Ecto neural progenitor cell (in vitro differentiated cells): ENCODE measurements at regions not wholly inside any gene's neighbourhood (a gene's known extent, or its start where the extent isn't known, plus 50 kb on each side); places are given as distances from the start of the nearest gene placed in this dataset.
"Not testable (repeated sequence)": the region's sequence is repeated elsewhere in the genome, so short reads cannot be mapped to it uniquely, and the experiment has no call there.

Experiments
- DNase-seq: peaks from one replicate; pipeline ENCODE4 v3.0.0-alpha.2; 2018; ENCODE audit warnings: low spot score

DNA sequence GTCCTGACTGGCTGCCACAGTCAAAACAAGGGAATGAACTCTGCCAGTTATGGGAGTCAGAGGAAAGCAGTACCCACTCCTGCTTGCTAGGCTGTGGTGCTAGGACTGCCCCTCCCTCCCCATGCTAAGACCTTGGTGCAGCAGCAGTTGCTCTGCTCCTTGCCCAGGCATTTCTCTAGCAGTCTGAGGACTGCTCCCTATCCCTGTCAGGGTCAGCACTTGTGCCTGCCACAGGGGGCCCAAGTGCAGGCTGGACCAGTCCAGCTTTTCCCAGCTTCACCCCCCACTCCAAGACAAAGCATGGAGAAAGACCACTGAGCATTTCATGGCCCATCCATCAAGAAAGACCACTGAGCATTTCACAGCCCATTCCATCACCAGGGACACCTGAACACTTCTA is 305.8 kb upstream of the CLEC14A start:
- DNase-seq: no peak

DNA sequence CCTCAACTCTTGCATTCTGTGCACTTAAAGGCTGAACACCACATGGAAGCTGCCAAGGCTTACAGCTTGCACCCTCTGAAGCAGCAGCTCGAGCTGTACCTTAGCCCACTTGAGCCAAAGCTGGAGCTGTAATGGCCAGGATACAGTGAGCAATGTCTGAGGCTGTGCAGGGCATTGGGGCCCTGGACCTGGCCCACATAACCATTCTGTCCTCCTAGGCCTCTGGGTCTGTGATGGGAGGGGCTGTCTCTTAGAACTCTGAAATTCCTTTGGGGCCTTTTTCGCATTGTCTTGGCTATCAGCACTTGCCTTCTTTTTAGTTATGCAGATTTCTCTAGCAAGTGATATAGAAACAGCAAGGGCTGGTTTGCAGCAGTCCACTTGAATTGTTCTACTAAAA is 303.8 kb upstream of the CLEC14A start:
- DNase-seq: no peak

DNA sequence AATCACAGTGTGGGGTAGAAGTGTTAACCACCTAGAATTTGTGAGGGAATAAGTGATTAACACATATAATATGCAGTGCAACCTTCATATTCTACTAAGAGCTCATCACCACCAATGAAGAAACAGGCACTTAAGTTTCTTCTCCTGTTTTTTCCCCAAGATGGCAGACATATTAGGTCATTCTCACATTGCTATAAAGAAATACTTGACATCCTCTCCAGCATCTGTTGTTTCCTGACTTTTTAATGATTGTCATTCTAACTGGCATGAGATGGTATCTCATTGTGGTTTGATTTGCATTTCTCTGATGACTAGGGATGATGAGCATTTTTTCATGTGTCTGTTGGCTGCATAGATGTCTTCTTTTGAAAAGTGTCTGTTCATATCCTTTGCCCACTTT is 301.5 kb upstream of the CLEC14A start:
- DNase-seq: not testable (repeated sequence)

DNA sequence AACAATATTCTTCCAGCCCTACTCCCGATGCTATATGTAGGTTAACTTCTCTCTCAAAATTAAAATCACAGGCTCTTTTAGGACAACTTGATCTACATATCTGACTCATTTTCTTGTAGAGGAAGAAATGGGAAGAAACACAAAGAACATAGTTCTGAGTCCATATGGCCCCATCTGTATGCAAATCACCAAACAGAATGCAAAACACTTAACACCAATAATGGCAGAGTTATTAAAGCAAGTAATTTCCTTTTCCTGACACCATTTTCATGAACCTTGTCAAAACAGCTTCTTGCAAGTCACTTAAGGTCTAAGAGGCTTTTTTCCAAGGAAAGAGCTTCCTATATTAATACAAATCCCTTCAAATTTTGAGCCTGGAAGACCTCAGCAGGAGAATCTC is 300.4 kb upstream of the CLEC14A start:
- no peak for DNase-seq

DNA sequence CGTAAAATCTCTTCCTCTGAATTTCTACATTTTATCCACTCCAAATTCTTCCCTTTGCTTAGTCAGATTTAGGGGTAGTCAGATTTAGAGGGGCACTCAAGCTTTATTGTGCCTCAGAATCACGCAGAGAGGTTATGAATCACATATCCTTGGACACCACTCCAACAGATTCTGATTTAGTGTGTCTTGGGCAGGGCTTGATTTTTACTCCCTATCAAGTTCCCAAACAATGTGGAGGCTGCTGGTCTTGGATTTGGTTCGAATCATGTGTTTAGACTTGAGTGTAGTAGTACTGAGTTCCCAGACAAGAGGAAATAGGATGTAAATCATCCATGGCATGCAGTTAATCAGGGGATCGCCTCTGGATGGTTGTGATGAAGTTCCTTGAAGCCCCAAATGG is 298.1 kb upstream of the CLEC14A start:
- no peak for DNase-seq

DNA sequence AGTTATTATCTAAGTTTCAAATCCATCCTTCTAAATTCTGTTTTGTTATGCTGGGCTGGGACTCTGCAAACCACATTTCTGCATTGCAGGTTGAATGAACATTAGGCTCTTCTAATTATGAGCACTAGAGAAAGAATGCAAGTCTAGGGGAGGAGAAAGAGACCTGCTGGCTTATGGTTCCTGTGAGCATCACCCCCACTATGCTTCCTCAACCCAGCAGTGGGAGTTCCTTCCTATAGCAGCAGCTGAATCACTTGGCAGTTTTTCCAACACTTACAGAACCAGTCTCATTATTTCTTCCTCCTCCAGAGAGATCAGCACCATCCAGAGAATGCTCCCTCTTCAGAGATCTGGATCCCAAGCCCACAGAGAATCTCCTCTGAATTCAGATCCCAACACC is 297.7 kb upstream of the CLEC14A start:
- no peak for DNase-seq

DNA sequence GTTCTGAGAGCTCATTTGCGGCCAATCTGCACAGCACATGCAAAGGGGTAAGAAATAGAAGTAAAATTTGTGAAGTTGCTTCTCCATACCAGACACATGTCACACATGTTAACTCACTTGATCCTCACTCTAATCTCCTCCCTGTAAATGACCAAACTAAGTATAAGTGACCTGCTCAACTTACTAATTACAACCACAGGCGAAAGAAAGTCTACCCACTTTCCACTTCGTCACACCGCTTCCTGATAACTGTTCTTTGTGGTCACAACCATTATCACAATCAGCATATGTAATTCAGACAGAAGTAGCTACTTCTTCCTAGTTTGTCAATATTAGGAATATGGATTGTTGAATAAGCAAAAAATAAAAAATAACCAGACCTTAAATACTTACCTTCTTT is 293.7 kb upstream of the CLEC14A start:
- no peak for DNase-seq

DNA sequence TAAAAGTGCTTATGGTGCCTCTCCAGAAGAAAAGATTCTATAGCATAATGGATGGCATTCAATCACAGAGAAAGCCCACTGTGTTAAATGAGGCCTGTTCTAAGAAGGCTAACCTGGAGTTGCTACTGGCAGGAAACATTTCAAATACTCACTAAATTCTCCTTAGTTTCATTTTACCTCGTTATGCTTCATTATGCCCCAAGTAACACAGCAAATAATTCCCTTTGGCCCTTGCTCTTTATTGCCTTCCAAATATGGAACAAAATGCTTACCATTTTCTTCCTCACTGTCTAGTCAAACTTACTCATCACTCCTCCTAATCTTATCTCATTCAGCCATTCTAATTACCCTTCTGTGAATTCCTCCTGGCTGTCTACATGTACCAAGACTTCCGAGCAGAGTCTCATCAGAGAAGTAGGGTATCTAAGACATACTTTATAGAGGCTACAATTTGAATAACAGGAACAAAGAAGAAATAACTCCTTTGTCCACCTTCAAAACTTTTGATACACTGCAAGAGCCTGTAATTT is 292.1 kb upstream of the CLEC14A start:
- no peak for DNase-seq

DNA sequence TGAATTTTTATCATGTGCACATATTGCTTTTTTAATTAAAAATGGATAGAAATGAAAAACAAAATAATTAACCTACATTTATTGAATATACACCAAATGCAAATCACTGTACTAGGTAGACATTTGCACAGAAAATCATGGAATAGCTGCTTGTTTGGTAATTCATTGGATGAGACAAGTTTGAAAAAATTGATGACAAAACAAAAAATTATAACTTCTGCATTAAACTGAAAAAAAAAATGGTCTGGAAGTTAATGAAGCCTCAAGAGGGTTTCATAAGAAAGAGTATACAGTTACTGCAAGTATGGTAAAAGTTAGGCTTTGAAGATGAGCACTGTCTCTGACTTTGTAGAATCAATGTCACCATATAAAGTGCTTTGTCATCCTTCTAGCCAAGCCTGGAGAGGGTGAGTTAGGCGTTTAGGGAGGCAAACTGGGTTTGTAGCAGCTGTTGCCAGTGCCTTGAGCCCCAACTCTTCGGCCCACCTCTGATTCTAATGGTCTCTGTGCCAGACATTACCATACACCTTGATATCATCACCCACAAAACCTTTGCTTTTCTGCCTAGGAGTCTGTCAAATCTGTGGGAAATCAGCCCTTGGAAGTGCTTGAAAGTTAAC is 291.1 kb upstream of the CLEC14A start:
- no peak for DNase-seq

DNA sequence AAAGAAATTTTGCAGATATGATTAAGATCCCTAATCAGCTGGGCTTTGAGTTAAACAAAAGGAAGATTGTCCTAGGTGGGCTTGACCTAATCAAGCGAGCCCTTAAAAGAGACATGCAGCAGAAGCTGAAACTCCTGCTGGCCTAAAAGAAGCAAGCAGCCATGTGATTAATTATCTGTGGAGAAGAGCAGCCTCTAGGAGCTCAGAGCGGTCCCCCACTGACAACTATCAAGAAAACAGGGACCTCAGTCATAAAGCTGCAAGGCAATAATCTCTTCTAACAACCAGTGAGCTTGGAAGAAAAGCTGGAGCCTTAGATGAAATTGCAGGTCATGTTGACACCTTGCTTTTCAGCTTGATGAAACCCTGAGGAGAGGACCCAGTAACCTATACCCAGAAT is 288.9 kb upstream of the CLEC14A start:
- no peak for DNase-seq

DNA sequence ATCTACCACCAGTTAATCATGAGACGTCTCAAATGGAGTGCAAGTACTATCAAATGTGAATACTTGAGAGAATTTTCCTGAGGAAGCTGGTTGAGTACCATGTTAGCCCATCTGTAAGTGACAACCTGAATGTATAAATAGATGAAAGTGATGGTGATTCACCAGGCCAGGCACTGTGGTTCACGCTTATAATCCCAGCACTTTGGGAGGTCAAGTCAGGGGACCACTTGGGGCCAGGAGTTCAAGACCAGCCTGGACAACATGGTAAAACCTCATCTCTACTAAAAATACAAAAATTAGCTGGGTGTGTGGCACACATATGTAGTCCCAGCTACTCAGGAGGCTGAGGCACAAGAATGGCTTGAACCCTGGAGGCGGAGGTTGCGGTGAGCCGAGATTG is 288.0 kb upstream of the CLEC14A start:
- DNase-seq: not testable (repeated sequence)

DNA sequence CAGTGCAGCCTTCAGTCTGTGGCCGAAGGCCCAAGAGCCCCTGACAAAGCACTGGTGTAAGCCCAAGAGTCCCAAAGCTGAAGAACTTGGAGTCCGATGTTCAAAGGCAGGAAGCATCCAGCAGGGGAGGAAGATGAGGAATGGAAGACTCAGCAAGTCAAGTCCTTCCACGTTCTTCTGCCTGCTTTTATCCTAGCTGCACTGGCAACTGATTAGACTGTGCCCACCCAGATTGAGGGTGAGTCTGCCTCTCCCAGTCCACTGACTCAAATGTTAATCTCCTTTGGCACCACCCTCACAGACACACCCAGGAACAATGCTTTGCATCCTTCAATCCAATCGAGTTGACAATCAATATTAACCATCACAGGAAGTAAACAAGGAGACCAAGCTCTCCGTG is 282.2 kb upstream of the CLEC14A start:
- DNase-seq: not testable (repeated sequence)

DNA sequence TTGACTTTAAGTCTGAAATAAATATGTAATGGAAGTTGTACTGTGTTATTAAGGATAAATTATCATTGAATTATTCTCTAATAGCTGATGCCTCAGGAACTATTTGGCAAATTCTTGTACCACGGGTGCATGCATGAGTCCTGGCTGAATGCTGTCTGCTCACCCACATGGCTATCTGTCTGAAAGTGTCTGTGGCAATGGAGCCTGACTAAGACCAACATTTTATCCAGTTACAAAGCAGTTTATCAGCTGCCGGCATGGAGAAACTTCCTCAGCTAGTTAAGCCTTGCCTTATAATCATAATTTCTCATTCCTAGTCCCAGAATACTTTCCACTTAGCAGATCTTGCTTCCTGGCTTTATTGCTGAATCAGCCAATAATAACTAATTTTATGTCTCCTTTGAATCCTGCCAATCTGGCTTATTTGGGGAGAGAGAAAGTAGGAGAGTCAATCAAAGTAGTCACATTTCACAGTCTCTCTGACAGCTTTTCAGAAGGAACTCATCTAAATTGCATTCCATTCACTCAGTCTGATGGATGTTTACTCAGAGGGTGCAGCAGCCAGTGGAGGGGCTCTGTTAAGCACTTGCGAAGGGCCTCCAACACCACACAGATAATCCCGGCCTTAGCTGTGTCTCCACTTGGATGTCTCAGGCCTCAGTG is 280.6 kb upstream of the CLEC14A start:
- peak; percentile 47 for DNase-seq

DNA sequence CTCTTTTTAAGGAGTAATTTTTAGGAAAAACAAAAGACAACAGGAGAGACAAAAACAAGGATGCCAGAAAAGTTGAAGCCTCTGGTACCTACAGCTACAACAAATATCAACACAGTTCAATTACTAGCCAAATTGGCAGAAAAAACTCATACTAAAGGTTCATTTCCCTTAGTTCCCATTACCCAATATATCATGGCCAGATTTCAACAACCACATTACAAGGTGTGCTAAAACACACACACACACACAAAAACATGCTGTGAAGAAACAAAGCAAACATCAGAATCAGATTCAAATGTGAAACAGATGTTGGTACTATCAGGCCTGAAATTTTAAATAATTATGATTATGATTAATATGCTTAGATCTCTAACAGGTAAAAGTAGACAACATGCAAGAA is 272.7 kb upstream of the CLEC14A start:
- no peak for DNase-seq

DNA sequence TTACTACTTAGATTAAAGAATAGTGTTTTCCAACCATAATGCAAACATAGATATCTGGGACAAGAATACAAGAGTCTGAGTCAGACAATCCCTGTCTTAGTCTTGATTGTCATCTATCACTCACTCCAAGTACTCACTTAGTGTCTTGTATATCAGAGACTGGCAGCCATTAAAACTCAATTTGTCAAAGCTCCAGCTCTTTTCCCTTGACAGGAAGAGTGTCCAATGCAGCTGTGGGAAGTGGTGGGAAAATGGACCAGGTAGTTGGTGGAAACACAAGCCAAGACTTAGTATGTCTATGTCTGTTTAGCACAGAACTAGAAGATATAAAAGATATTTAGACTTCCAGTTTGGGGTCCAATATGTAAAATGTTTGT is 271.6 kb upstream of the CLEC14A start:
- no peak for DNase-seq

DNA sequence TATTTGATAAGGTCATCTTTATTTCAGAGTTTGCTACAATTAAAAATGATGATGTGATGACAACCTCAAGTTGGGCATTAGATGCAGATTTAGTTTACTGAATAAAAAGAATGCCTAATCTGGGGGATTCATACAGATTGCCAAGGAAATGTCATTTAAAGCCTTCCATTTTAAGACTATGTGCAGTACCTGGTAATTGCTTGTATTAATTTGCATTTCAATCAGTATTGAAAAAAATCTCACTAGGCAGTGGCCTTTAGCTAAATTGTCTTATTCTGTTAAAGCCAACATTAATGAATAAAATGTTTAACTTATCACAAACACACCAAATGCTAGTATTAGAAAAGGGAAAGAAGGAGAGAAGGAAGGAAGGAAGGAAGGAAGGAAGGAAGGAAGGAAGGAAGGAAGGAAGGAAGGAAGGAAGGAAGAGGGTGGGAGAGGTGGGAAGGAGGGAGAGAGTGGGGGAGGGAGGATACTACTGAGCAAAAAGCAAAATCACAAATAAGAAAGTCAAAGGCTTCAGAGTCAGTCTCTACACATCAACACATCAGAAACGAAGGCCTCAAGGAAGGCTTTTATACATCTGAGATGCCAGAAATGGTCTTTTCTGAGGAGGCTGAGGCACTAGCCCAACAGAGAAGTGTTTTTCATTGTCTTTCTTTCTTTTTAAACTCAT is 271.1 kb upstream of the CLEC14A start:
- no peak for DNase-seq

DNA sequence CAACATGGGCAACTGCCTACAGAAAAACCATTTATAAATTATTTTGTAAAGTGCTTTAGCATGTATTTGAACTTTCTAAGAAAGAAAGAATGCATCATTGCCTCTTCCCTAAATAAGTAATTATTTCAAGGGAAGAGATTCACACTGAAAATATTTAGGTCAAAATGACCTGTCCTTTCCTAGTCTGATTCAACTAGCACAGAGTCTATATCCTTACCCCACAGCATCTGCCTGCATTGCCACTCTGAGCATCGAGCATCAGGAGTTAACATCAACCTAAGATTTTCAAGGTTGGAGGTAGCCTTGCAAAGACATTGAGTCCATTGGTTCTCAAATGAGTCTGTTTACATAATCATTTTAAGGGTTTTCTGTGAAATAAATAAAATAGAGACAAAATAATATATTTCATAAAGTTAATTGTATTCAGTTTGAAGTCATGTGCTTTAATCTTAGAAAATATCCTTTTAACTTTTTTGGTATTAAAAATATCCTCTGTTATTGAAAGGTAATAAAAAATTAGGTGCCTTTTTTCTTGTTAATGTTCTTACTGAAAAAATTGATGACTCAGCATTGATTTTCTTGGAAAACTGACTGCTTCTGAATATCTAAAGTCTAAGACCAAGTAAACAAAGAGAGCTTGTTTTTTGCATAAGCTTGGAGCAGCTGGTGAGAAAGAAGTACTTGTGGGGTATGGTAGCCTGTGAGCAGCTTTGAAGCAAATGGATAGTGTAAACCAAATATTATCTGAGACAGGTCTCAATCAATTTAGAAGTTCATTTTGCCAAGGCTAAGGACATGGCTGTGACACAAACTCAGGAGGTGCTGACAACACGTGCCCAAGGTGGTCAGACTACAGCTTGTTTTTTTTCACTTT is 269.0 kb upstream of the CLEC14A start:
- no peak for DNase-seq

DNA sequence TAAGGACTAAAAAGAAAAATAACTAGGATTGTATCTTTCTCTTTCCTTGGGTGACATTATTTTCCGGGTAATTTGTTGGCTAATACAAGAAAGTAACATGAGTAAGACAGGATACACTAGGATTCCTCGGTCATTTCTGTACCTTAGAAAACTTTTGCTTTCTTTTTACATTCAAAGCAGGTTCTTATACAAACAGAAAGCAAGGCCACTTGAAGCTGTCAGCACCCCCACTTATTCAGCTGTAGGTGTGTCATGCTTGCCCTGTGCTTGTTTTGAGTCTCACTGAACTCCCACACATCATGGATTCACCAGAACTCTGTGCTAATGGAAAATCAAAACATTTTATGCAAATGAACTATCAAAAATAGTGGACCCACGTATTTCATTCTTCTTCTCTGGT is 266.8 kb upstream of the CLEC14A start:
- no peak for DNase-seq

DNA sequence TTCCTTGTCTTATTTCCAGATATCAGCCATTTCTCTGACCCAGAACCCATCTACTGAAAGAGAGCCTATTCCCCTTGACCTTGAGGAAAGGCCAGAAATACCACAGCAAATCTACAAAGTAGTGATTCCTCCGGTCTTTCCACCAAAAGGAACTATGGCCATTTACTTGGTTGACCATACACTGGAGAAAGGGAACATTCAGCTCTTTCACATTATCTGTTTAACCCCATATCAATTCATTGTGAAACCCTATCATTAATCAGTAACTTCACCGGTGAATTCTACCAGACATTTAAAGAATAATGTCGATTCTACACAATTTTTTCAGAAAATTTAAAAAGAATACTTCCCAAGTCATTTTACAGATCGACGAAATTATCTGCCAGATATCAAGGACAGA is 265.7 kb upstream of the CLEC14A start:
- DNase-seq: no peak

DNA sequence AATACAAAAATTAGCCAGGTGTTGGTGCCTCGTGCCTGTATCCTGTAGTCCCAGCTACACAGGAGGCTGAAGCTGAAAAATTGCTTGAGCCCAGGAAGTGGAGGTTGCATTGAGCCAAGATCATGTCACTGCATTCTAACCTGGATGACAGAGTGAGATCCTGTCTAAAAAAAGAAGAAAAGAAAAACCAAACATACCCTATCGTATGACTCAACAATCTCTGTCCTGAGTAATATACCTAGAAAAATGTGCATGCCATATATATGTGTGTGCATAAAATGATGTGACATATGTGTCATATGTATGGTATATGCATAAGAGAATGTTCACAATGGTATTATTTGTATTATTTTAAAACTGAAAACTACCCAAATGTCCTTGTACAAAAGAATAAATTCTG is 261.5 kb upstream of the CLEC14A start:
- DNase-seq: no peak

DNA sequence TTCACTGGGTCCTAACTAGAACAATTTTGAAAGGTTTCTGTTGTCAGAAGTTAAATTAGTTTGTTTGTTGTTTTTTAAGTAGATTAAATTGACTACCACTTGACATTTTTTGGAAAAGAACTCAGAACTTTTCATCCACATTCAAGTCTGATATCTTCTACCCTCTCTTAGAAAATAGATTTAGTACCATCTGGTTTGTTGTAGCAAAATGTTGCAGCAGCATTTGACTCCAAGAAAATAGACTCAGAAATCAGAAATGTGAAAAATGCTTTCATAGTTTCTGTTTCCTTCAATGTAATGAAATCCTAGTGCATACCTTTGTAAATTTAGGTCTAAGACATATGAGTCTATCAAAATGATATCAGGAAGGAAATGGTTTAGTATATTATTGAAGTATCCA is 256.3 kb upstream of the CLEC14A start:
- no peak for DNase-seq

DNA sequence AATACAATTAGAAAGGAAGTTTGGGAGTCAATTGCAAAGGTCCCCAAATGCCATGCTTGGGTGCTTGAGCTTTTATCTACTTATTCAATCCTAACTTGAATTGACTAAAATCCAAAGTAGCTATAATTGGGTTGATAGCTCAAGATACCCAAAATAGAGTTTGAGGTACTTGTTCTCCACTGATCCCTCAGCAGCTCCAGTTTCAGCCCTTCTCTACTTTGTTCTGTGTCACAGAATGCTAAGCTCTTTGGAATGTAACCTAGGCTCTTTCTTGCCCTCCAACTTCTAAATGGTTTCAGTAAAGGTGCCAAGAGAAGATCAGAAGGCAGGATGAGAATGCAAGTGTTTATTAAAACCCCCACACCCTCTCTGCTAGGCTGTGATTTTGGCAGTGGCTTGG is 251.4 kb upstream of the CLEC14A start:
- DNase-seq: no peak

DNA sequence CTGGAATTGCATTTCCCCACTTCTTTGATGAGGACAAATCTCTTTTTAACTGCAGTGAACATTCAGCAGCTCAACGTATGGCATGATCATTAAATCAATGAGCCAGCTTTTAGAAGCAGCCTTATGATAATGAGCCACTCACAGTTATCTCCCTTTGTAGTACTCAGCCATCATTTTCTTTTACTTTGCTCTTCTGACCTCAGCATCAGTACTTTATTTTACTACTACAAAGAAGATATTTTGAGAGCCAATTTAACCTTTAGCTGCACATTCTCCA is 250.0 kb upstream of the CLEC14A start:
- DNase-seq: no peak
